Activated CD4-positive, CD25-positive, alpha-beta regulatory T cell treated with anti-CD3 and anti-CD28 coated beads, Interleukin-2, amount 50 U/mL, for 24 hours (primary cell): ENCODE measurements at regions not wholly inside any gene's neighbourhood (a gene's known extent, or its start where the extent isn't known, plus 50 kb on each side); places are given as distances from the start of the nearest gene placed in this dataset.

Experiments used
- ATAC-seq, 2 donors: fragments of 150-1000 bp; cut with Tn5 transposase; one replicate each; pipeline ENCODE4 v1.10.0; 2021; ENCODE audit warnings: mild to moderate bottlenecking in 1 of 2, moderate library complexity in 1 of 2

DNA sequence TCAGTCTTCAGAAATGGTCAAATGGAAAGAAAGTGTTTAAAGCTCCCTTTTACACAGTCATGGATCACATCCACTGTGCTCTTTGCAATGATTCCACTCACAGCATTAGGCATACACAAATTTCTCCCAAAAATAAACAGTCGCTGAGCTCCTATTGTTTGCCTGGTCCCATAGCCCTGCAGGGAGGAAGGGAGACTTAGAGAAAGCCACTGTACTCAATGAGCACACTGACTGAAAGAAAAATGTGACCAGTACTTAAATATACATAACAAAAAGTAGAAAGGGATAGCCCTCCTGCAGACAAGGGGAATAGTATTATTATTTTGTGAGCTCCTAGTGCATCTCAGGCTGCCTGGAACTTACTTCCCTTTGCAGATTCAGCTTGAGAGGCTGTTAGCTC is 853.2 kb downstream of the GRID1 start:
- ATAC-seq, result no peak

DNA sequence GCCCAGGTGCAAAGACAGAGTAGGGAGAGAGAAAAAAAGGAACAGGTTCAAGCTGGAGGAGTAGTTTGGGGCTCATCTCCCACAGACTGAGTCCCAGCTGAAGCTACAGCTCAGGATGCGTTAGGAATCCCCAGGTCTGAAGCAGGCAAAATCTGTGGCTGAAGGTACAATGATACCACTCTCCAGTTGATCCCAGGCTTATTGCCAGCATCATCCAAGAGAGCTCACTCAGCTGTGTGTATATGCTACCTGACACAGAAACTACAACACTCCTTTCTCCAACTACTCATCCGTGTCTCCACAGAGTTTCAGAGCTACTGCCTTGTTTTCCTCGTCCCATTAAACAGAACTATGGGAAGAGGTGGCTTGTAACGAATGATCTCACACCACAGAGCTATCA is 851.3 kb downstream of the GRID1 start:
- ATAC-seq, result no peak

DNA sequence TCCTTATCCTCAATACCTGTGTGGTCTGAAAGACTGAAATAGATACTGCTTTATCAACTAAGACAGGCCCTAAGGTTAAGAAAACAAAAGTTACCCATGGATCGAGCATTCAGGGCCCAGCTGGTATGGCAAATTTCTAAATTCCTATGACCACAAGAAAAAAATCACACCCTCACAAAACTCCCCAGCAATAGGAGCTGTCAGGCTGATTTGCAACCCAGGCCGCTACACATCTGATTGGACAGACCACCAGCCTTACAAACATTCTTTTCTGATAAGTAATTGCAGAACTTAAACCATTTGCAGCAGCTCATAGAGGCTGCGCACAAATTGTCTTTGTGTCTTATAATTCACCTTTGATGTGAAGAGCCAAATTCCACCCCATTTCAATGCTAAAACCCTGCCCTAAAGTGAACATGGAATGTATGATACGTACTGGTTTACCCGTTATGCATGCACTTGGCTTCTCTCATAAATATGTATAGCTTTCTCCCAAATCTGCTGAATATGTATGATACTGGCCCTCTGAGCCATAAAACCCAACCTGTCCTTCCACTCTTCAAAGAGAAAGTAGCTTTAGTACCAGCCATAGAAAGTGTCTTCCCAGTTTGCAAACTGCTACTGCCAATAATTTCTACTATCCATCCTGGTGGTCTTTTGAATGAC is 842.5 kb downstream of the GRID1 start:
- ATAC-seq, result no peak

DNA sequence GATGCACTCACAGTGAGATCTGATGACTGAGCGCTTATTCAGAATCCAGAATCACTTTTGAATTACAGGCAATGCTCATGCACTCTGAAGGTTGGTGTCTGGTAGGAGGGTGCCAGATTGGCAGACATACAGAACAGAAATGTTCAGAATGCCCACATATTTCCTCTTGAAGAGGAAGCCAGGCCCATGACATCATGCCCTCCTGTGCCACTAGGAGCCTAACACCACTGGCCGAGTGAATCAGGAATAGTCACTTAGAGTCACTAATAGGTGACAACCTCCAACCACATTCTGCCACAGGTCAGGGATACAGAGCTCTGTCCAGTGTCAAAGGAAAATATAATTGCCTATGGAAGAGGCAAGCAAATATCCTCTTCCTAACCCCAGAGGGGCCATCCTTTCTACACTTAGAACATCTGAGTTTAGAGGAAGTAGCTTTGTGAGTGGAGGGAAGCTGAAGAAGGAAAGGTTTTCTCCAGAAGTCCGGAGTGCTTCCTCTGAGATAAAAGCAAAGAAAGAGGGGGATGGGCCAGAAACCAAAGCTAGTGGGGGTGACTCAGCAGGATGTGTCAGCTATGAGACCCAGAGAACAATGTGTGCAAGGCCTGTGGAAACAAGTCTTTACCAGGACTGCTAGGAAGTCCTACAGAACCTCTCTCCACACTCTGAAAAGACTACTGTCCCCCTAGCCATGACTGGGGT is 838.8 kb downstream of the GRID1 start:
- ATAC-seq, result no peak

DNA sequence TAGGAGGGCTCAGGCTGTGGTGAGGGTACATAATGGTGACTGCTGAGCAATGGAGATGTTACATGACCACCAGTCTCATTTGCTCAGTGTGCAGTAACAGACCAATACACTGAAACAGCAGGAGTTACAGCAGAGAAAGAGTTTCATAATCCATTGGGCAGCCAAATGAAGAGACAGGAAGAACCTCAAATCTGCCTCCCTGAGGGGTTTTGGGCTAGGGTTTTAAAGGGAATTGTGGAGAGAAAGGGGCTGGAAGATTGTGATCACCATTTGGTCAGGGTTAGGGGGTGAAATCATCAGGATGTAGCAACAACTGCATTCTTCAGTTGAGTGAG is 838.3 kb downstream of the GRID1 start:
- ATAC-seq, result no peak

DNA sequence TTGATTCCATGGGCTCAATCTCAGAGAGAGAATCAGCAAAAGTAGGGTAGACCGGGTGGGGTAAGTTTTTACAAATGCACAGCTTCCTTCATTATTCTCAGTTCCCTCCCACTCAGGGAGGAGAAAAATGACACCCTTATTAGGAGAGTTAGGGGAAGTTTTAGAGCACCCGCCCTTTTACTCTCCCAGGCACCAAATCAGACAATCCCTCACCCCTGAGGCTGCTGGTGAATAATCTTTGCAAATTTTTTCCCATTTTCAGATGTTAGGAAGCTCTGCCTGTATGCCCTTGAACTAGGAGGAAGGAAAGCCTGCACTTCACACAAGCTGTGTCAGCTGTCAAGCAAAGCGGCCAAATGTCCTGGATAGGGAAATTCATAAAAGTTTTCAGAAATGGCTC is 834.9 kb downstream of the GRID1 start:
- no peak for ATAC-seq

DNA sequence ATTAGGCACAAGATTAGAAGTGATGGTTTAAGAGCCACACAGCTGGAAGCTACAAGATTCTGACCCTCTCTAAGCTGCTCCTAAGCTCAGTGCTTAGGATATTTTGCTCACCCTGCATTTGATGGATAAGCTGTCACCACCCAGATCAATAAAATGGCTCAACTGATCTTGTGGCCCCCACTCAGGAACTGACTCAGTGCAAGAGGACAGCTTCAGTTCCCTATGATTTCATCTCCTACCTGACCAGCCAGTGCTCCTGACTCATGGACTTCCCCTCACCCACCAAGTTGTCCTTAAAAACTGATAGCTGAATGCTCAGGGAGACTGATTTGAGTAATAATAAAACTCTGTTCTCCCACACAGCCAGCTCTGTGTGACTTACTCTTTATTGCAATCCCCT is 833.8 kb downstream of the GRID1 start:
- ATAC-seq, result no peak

DNA sequence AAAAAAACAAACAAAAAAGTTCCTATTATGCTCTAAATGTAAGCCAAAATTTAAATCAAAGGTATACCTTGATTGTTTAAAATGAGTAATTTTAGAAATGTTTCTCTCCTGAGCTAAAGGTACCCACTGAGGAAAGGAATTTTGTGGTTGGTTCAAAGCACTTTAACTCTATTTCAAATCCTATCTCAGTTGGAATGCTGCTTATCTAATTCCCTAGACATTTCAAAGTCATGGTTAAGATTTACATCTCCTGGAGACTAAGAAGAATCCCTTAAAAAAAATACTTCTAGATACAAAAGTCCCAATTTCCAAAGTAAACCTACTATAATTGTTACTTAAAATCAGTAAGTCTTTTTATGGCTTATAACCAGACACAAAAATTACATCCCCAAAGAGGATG is 830.7 kb downstream of the GRID1 start:
- no peak for ATAC-seq

DNA sequence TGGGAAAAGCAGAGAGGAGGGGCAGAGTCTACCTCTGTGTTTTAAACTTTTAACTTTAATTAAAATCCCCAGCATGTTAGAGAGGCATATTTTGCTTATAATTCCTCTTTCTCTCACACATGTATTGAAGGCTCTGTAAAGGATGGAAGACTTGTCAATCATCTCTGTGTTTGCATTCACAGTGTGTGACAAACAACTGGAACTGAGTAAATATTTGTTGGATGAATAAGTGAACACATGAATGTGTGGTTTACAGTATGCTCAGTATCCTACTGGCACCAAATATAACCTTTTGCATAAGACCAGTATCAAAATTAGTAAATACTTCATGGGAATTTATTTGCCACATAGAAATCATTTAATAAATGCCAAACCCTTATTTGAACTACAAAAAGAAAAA is 829.0 kb downstream of the GRID1 start:
- ATAC-seq, result no peak

DNA sequence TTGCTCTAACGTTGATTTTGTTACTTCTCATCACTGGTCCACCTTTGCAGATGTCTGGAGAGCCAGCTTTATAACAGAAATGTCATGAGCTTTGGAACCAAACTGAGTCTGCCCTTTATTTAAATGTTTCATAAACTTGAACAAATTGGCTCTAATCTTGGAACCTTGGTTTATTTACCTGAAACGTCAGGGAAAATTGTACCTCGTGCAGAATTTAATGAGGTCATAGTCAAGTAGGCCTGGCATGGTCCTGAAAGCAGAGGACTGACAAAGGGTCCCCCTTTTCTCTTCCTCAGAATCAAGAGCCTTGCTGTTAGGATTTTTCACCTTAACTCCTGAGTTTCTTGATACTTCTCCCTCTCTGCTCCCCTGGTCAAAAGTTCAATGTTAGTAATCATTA is 828.0 kb downstream of the GRID1 start:
- no peak for ATAC-seq

DNA sequence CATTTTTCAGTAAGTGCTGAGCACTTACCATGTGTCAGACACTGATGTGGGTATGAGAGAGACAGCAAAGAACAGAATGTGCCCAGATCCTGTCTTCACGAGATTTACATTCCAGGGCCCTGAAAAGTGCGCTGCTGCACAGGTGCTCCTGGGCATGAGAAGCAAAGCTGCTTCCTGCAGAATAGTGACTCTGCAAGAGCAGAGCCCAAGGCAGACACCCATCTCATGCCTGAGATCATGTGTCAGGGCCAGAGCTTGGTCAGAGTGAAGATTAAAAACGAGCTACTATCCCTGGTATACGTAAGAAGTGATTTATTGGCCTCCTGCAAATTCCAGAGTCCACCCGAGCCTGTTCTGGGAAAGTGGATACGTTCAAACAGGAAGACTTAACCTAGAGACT is 824.4 kb downstream of the GRID1 start:
- no peak for ATAC-seq

DNA sequence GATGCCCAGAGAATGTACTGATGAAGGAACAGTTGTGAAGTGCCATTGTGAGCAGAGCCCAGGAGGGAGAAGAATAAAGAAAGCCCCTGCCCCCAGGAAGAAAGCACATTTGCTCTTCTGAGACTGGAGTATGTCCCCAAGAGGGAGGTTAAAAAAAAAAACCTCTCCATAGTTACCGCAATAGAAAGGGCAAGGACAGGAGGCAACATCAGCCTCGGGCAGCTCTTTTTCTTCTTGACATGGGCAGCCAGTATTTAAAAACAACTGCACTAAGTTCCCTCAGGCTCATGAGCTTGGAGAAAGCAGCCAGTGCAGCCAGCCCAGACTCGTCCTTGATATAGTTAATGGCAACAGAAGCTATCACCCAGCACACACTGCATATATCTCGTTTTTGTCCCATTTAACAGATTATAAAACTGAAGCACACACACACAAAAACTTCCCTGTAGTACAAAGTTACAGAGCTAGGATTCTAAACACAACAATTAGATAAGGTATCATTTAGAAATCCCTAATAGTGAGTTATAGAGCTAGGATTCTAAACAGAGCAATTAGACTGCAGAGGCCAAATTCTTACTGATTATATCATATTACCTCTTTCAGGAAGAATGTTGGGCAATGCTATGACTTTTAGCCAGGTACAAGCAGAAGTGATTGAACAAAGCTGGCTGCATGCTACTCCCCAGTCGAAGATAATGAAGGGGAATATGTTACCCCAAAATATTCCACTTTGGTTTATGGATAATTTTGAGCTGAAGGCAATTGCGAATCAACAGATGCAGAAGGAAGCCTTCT is 823.5 kb downstream of the GRID1 start:
- no peak for ATAC-seq

DNA sequence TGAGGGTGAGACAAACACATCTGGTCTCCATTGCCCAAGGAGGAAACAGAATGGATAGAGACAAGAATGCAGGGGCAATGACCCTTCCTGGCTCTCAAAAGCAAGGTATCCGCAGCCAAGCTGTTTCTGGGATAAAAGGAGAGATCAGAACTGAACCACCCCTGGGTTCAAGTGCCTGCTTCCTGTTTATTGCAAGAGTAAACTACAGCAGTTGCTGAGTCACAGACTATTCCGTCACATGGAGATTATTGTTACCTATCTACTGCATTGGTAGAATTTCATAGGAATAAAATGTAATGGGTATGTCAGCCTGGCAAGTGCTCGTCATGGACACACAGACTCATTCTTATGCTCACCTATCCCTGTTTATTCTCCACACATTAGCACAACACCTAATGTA is 821.6 kb downstream of the GRID1 start:
- ATAC-seq, result no peak

DNA sequence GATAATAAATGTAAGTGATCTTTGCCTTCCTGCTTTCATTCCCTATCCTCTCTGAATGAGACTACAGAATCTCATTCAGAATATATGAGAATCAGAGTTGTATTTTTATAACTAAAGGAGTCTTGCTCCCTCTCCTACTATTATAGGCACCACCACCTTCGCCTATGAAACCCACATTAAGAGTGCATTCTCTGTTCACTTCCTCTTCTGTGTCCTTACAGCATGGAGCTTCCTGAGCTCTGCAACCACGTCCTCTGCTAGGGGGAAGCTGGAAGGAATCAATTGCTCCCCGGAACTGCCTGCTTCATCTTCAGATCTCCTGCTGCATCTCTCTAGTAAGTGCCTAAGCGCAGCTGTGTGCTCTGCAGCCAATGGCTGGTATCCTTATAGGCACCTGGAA is 820.7 kb downstream of the GRID1 start:
- no peak for ATAC-seq

DNA sequence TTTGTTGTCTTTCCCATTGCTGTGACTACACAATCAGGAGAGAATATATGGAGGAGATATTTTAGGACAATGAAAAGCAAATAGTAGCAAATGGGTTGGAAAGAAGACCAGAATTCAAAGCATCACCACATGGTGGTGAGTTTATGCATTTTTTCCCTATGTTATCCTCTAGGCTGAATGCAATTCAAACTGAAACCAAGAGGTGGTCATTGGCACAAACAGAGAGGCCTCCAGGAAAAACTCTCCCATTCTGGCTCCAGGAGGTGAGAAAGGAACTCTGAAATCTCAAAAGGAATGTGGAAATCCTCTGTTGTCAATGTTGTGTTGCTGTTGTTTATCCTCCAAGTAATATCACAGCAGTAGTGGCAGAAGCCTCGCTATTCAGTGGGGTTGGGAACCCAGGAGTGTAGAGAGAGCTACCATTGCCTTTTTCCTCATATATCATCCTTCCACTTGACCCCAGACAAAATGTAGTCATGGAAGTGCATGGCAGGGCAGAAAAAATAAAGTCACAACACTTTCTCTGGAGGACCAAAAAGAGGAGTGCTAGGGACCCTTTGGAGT is 819.1 kb downstream of the GRID1 start:
- no peak for ATAC-seq

DNA sequence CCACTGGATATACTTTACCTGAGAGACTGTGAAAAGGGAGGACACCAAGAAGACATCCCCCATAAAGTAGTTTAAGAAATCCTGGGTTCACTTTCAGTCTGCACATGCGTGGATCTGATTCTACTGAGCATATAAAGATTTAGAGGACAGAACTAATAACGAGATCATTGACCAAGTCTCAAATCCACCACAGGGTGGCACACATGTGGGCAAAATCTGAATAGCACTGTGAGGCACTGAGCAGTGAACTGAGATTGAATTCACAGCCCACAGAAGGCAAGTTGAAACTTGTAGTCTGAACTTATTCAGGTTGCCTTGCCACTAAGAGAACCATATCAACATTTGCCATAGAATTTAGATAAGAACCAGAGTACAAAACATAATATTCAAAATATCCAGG is 818.6 kb downstream of the GRID1 start:
- no peak for ATAC-seq
